ENCODE measurements at regions not wholly inside any gene's neighbourhood (a gene's known extent, or its start where the extent isn't known, plus 50 kb on each side); places are given as distances from the start of the nearest gene placed in this dataset.

GRCh38 chr3:168615493-168616020 is 519.8 kb upstream of the GOLIM4 start:
- no peak overlapping the region for H3K4me3 ChIP-seq
- no peak for ATAC-seq
- H3K36me3 ChIP-seq = no peaks in the 10 kb centered on the region
- no peaks in the 10 kb centered on the region for H3K9me3 ChIP-seq
- intact Hi-C loops (cut with DNase I) = no loop called here
- no peaks in the 10 kb centered on the region for H3K27me3 ChIP-seq
- WGBS (ENCODE audit: insufficient coverage, low coverage, low lambda C conversion rate, missing lambda C conversion rate) = 47% methylated on average over 2 of the region's 2 CpGs
- DNase-seq = no peak
- H3K27ac ChIP-seq = no peak overlapping the region
- no peak for TF ChIP-seq POLR2A (IDR thresholded peaks at IDR 0.05)
- TF ChIP-seq CTCF (IDR thresholded peaks at IDR 0.05) = no peak
- H3K4me1 ChIP-seq = no peaks in the 10 kb centered on the region

DNA sequence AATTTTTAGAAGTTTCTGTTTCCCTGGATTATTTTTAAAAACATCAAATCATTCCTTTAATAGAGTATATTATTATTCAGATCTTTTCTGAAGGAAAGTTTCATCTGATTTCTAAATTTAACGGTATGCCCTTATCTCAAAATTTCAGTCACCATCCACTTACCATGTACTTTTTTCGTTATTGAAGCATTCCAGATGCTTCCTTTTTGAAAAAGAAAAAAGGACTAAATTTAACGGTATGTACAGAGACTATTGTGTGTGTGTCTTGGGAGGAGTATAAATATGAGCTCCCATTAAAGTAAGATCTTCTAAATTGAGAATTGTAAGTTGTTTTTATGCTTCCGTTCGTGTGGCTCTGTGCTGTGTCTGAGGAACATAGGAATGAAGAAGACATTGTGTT is 517.4 kb upstream of the GOLIM4 start:
- Histone ChIP-seq H3K9me3 (no peaks in the 10 kb centered on the region), H3K36me3 (no peaks in the 10 kb centered on the region), H3K27ac (no peak overlapping the region), H3K27me3 (no peaks in the 10 kb centered on the region), H3K4me3 (no peak overlapping the region), H3K4me1 (no peaks in the 10 kb centered on the region)
- ATAC-seq (no peak), DNase-seq (no peak)
- no peak for TF ChIP-seq CTCF (IDR thresholded peaks at IDR 0.05)
- no peak for TF ChIP-seq POLR2A (IDR thresholded peaks at IDR 0.05)
- 47% methylated on average over 5 of the region's 5 CpGs for WGBS (ENCODE audit: insufficient coverage, low coverage, low lambda C conversion rate, missing lambda C conversion rate)
- intact Hi-C loops (cut with DNase I) = no loop called here

- no peak overlapping the region for H3K27ac ChIP-seq
Observed at GRCh38 chr3:168612671-168613070, 516.9 kb upstream of the GOLIM4 start.

GRCh38 chr3:168611826-168612225 is 516.1 kb upstream of the GOLIM4 start:
- H3K27me3 ChIP-seq = no peaks in the 10 kb centered on the region
- no peaks in the 10 kb centered on the region for H3K9me3 ChIP-seq
- intact Hi-C loops (cut with DNase I) = no loop called here
- H3K27ac ChIP-seq = no peak overlapping the region
- WGBS (ENCODE audit: insufficient coverage, low coverage, low lambda C conversion rate, missing lambda C conversion rate) = 80% methylated on average over 1 of the region's 1 CpG
- TF ChIP-seq CTCF (IDR thresholded peaks at IDR 0.05) (no peak), POLR2A (IDR thresholded peaks at IDR 0.05) (no peak)
- H3K36me3 ChIP-seq = no peaks in the 10 kb centered on the region
- H3K4me1 ChIP-seq = no peaks in the 10 kb centered on the region
- ATAC-seq (no peak), DNase-seq (no peak)
- H3K4me3 ChIP-seq = no peak overlapping the region

More at GRCh38 chr3:168612671-168613070, 516.9 kb upstream of the GOLIM4 start:
- WGBS (ENCODE audit: insufficient coverage, low coverage, low lambda C conversion rate, missing lambda C conversion rate) = 67% methylated on average over 1 of the region's 5 CpGs
- Histone ChIP-seq H3K9me3 (no peaks in the 10 kb centered on the region), H3K4me3 (no peak overlapping the region), H3K36me3 (no peaks in the 10 kb centered on the region), H3K27me3 (no peaks in the 10 kb centered on the region), H3K4me1 (no peaks in the 10 kb centered on the region)
- intact Hi-C loops (cut with DNase I) = no loop called here
- TF ChIP-seq CTCF (IDR thresholded peaks at IDR 0.05) = no peak
- TF ChIP-seq POLR2A (IDR thresholded peaks at IDR 0.05) = no peak
- DNase-seq = no peak
- ATAC-seq = no peak

DNA sequence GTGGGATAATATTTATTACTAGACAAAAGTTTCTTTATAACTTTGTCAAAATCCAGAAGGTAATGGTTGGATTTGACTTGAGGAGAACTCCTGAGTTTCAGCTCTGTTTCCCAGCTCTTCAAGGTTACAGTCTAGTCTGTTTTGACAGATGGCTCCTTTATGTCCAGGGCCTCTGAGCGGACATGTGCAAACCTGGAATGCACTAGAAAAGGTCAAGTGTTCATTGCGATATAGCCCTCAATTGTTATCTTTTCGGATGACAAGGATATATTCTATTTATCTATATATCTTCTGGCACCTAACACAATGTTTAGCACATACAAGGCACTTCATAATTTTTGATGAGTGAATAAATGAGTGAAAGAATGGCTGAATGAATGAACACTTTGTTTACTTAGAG is 513.2 kb upstream of the GOLIM4 start:
- 86% methylated on average over 3 of the region's 3 CpGs for WGBS (ENCODE audit: insufficient coverage, low coverage, low lambda C conversion rate, missing lambda C conversion rate)
- ATAC-seq (no peak), DNase-seq (no peak)
- H3K27me3 ChIP-seq = no peaks in the 10 kb centered on the region
- H3K4me1 ChIP-seq = no peaks in the 10 kb centered on the region
- no peak overlapping the region for H3K4me3 ChIP-seq
- TF ChIP-seq CTCF (IDR thresholded peaks at IDR 0.05) (no peak), POLR2A (IDR thresholded peaks at IDR 0.05) (no peak)
- no peak overlapping the region for H3K27ac ChIP-seq
- intact Hi-C loops (cut with DNase I) = no loop called here
- H3K36me3 ChIP-seq = no peaks in the 10 kb centered on the region
- H3K9me3 ChIP-seq = no peaks in the 10 kb centered on the region

All from right lobe of liver (tissue), 6 donors.